Lower leg skin (tissue), 3 donors: ENCODE measurements at regions not wholly inside any gene's neighbourhood (a gene's known extent, or its start where the extent isn't known, plus 50 kb on each side); places are given as distances from the start of the nearest gene placed in this dataset.

Source experiments
- CTCF ChIP-seq, 3 donors: fragments of 450-650 bp; IDR thresholded peaks; one replicate each; pipeline ENCODE4 v1.5.1; 2016; ENCODE audit warnings: antibody characterized with exemption in 3 of 3, mild to moderate bottlenecking in 3 of 3, moderate library complexity in 2 of 3
- POLR2A ChIP-seq, 2 donors: fragments of 450-650 bp; IDR thresholded peaks; one replicate each; pipeline ENCODE4 v1.6.1; 2016 to 2017; ENCODE audit warnings: antibody characterized with exemption in 2 of 2, mild to moderate bottlenecking in 1 of 2, moderate library complexity in 1 of 2

GRCh38 chr20:48041078-48041780, 255.9 kb upstream of the SULF2 start:
- TF ChIP-seq CTCF (IDR thresholded peaks at IDR 0.05) = no peak
- no peak for TF ChIP-seq POLR2A (IDR thresholded peaks at IDR 0.05)
